Skeletal muscle cell (primary cell): ENCODE measurements at regions not wholly inside any gene's neighbourhood (a gene's known extent, or its start where the extent isn't known, plus 50 kb on each side); places are given as distances from the start of the nearest gene placed in this dataset.

Experiments
- DNase-seq: peaks from one replicate; pipeline ENCODE4 v3.0.0-alpha.2; 2010; ENCODE audit warnings: low read depth
- H3K4me3 ChIP-seq: 2 replicates; pipeline ENCODE4 v1.5.1; 2011; ENCODE audit warnings: low read depth, mild to moderate bottlenecking, control low read depth, low read length, moderate library complexity

DNA sequence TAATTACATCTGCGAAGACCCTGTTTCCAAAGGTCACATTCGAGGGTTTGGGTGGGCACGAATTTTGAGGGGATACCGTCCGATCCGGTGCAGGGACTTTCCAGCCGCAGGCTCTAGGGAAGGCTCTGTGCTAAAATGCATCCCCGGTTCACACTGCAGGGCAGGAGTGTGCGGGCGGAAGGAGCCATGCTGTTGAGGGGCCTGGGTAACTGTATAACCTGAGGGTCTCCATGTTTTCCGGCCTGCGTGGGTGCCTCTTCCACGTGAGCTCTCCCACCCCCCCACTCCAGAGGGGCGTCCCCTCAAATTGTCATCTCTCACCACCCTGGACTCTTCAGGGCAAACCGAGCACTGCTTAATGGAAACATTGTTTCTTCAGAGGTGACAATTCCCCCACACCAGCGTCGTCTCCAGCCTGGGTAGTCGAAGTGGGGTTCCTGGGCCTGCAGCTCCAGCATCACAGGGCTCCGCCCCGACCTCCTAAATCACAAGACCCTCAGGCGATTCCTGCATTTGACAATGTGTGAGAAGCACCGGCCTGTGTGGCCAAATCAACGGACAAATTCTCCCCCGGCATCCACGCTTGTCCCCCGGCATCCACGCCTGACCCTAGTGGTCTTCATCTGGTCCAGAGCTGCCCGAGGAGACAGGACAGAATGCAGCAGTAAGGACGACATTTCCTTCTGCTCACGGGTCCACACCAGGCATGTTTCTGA, 51.2 kb downstream of the FOXL3 start:
- DNase-seq = no peak
- no peak overlapping the region for H3K4me3 ChIP-seq

DNA sequence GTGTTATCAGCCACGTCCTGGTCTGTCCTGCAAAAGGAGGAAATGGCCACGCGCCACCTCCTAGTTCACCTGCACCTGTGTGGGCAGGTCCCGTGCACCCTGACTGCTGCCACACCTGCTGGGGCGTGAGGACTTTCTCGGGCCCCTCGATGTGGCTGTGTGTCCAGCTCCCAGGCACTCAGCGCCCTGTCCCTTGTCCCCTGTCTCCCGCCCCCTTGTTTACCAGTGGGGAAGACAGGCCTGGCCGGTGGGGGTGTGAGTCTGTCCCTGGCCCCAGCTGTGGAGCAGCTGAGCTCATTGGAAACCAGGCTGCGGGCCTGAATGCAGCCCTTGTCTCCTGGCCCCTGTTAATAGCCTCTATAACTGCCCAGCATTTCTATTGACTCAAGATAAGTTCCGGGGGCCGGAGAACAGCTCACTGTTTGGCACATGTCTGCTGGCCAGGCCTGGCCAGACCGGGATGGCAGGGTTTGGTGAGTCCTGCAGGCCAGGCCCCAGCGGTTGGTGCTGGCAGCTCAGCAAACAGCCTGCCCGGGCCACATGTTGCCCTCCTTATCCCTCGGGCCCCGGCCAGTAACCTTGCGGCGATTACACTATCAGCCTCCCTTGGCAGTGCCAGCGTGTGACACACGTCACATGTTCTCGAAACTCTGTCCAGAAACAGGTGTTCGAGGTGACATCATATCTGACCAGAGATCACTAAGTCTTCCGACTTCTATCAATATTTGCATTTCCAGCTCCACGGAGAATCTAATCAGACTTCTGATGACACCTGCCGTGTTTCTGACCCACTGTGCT, 52.1 kb downstream of the FOXL3 start:
- no peak for DNase-seq
- no peak overlapping the region for H3K4me3 ChIP-seq

DNA sequence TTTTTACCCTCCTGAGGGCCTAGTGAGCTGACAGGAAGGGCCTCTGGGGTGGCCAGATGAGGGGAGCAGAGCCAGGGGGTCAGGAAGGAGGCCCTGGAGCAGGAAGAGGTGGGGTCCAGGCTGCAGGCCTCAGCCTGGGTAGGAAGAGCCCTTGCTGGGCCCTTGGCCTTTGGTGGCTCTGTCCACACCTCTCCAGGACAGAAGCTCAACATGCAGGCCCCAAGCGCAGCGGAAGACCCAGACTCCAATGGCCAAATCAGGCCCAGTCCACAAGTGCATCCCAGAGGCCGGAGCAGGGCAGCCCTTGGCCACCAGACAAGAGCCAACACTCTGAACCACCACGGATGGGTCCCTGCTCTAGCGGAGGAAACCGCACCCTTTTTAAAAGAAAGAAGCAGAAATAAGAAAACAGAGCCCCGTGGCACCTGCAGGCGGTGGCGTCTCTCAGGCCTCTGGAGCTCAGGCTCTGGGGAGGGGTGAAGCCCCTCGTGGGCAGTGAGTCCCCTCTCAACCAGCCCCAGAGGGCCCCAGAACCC, 52.8 kb downstream of the FOXL3 start:
- H3K4me3 ChIP-seq = no peak overlapping the region
- no peak for DNase-seq

DNA sequence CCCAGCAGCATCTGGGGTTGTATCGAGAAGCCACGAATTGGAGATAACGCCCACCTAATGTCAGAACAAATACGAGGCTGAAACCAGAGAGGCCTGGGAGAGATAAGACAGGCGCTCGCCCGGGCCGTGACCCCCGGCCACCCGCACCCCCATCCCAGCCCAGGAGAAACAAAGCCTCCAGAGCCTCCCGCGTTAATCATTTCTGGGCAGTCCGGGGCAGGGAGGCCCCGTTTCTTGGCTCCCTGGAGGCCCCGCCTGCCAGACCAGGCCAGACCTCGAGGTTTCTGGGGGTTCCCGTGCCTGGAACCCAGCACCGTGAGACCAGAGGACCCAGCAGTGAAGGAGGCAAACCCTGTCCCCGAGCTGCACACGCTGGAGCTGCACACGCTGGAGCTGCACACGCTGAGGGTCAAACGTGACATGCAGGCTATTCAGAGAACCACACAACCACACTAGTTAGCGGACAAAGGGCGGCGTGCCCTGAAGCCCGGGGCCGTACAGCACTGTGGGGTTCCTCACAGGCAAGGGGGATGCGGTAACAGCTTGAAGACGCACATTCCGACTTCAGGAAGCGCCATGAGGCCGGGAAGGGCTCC, 53.4 kb downstream of the FOXL3 start:
- no peak overlapping the region for H3K4me3 ChIP-seq
- DNase-seq = no peak

DNA sequence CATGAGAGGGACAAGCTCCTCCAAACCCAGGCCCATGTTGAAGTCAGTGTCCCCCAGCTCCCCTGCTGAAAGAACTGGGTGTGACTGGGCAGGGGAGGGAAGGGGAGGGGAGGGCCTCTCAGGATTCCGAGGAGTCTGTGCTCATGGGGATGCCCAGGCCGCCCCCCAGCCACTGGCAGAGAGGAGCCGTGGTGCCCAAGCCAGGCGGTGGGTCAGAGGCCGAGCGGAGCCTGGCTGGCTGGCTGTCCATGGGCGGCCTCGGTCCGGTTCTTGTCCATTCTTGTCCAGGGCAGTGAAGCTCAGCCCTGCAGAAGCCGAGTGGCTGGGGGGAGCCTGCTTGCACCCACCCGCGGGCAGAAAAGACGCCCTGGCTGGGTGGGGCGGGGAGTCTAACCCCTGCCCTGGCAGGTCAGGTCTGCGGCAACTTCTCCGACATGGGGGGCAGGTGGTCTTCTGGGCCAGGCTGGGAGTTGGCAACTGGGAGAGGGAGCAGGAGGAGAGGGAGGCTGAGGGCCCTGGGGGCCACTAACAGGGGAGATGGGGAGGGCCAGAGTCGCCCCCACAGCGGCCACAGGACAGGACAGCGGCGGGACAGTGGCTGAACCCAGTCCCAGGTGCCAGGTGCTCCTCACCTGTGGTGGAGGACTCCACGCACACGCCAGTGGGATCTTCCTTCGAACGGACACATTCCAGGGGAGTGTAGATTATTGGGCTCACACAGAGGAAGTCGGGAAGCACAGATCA, 54.1 kb downstream of the FOXL3 start:
- no peak overlapping the region for H3K4me3 ChIP-seq
- no peak for DNase-seq

DNA sequence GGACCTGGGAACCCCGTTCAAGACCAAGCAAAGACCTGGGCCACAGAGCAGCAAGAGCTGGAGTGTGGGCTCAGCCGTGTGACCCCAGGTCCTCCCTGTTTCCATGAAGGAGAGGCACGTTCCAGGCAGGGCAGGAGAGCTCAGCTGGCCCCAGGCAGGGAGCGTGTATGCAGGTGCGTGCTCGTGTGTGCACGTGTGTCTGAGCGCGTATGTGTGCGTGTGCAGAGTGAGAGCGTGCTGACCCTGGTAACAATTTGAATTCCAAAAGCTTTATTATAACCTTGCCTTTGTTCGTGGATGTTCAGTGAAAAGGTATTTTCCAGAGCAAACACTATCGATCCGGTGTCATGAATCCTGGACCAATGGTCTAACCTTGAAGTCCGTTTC, 54.6 kb downstream of the FOXL3 start:
- no peak for DNase-seq

DNA sequence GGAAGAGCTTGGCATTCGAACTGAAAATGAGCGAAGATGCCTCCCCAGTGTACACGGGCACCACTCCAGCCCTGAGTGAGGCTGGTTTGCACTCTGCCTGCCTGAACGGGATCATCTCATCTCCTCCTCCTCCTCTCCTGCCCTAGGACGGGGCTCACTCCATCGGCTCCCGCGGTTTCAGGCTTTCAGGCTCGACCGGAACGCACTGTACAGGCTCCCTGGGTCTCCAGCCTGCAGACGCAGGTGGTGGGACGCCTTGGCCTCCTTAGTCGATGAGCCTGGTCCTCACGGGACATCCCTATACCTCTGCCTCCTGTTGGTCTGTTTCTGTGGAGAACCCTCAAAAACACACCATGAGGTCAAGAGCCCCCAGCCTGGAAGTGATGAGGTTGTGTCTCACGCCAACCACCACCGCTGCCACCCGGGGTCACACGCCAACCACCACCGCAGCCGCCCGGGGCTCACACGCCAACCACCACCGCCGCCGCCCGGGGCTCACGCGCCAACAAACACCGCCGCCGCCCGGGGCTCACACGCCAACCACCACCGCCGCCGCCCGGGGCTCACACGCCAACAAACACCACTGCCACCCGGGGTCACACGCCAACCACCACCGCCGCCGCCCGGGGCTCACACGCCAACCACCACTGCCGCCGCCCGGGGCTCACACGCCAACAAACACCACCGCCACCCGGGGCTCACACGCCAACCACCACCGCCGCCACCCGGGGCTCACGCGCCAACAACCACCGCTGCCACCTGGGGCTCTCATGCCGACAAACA, 56.3 kb downstream of the FOXL3 start:
- H3K4me3 ChIP-seq = no peak overlapping the region
- DNase-seq = no peak

More for the DNA sequence above, 54.6 kb downstream of the FOXL3 start:
- H3K4me3 ChIP-seq = no peak overlapping the region

DNA sequence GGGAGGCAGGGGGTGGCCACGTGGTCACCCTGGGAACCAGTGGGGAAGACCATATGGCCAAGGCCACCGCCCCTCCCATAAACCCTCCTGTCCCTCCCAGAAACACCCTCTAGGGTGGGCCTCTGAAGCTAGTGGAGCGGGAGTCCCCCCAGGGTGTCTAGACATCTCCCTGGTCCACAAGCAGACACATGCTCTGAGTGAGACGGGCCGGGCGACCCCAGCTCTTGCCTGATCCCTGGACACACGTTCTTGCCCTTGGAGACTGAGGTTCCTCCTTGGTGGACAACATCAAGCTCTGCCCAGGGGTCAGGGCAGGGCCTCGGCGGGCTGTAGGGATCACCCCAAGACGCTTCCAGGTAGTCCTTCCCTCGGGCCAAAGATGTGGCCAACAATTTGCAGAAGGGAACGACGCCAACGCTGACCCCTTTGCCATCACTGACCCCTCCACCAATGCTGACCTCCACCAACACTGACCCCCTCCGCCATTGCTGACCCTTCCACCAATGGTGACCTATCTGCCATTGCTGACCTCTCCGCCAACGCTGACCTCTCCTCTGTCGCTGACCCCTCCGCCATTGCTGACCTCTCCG, 57.1 kb downstream of the FOXL3 start:
- no peak overlapping the region for H3K4me3 ChIP-seq

DNA sequence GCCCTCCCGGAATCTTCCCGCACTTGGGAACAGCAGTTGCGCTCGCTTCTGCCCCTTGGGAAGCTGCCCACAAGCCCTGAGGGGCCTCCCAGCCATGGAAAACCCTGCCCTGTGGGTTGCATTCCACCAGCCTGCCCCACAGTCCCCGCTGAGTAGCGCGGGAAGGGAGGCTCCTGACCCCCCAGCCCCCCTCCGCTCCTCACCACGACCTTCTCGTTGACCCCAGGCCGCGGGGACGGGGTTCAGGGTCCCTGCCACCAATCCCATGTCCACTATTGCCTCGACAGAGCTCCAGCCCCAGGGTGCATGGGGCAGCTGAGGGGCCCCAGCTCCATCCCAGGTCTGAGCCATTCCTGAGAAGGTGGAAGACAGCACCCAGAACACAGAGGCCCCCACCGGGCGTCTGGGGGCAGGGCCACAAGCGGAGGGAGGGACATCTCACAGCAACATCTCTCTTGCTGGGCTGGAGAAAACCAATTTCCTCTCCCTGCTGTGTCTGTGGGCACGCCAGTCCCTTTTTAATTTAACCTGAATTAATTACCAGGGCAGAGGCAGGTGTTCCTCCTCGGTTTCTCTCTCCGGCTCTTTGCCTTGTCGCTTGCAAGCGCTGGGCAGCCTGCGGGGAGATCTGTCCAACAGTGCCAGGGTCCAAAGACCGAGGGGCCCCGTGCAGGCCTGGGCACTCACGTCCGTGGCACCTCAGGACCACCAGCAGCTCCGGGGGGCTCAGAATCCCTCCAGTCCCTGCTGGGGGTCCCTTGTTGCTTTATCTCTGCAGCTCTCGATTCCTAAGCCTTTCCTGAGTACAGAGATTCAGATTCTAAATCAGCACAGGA, 57.9 kb downstream of the FOXL3 start:
- no peak for DNase-seq
- H3K4me3 ChIP-seq = no peak overlapping the region

More for the DNA sequence above, 57.1 kb downstream of the FOXL3 start:
- DNase-seq = no peak

DNA sequence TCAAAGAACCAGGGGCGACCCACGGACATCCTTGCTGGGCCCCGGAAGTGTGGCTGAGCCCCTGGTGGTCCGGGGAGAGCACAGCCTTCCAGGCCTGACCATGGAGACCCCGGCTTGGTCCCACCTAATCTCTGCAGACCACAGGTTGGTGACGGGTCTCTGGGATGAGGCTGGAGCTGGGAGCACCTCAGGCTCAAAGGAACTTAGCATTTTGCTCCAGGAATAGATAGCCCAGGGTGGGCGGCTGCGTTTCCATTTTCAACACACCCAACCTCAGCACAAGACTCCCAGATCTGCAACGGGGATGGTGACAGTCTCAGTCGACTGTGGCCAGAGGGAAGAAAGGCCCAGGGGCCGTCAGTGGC, 58.5 kb downstream of the FOXL3 start:
- H3K4me3 ChIP-seq = no peak overlapping the region
- no peak for DNase-seq

DNA sequence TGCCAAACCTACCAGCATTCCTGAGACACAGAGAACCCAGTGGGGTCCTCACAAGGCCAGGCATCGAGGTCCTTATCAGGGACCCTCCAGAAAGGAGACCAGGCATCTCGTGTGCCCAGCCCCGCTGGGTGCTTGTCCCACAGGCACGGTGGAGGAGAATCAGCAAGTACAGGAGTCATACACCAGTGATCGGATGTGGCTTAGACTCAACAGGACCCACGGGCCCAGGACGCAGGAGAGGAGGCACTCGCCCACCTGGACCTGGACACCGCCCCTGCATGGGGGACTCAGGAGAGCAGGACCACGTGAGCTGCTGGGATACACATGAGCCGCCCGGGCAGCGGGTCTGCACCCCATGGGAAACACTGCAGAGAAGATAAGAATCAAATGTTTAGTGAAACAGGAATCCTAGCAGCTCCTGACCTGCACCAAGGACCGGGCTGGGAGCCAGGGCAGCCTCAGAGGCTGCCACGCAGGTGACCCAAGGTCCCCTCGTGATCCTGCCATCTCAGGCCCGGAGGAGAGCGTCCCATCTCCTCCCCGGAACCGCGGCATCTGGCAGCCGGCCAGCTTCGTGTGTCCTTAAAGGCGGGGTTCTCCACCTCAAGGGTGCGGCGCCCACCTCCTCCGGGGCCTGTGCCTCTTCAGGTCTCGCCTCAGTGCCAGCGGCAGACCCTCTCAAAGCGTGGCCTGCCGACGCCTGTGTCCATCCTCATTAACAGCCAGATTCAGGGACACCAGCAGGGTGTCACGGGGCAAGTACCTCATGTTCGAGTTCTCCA, 59.2 kb downstream of the FOXL3 start:
- no peak for DNase-seq
- no peak overlapping the region for H3K4me3 ChIP-seq

DNA sequence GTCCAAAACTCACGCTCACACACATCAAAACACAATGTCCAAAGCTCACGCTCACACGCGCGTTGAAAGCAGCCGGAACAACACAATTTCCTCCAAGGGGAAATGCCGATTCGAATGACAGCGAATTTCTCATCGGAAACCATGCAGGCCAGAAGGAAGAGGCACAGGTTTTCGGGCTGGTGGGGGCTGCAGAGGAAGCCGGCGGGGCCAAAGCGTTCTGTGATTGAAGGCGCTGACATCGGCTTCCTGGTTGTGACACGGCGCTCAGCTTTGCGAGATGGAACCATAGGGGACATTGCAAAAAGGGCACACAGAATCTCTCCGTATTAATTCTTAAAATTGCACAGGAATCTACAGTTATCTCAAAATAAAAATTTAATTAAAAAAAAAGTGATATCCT, 61.3 kb downstream of the FOXL3 start:
- no peak overlapping the region for H3K4me3 ChIP-seq
- DNase-seq = no peak

DNA sequence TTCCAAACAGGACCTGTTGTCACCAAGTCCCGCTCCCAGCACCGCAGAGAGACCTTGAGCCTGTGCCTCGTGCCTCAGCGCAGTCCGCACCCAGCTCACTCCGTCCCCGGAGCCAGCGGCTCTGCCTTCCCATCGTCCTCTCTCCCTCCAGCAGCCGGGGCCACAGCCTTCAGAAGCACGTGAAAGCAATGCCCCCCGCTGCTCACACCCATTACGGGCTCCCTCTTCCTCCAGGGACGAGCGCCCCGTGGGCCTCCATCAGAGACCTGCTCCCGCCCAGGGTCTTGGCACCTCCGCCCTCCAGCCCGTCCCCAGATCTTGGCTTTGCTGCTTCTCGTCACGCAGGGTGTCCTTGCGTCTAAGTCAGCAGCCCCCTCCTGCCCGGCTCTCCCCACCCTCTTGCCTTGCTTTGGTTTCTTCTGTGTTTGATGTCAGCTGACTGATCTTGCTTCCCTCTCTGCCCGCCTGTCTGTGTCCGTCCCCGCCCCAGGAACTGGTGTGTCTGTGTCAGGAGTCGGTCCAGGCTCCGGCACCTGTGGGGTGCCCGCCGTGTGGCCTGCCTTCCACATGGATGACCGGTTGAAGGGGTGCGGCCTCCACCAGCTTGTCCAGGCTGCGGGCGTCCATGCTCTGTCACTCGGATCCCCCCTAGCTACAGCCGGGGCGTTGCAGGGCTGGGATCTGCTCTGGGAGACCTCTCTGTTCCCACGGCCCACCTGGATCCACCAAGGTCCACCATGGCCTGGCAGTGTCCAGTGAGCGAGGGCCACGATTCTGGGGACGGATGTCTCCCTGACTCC, 61.9 kb downstream of the FOXL3 start:
- no peak overlapping the region for H3K4me3 ChIP-seq
- no peak for DNase-seq

DNA sequence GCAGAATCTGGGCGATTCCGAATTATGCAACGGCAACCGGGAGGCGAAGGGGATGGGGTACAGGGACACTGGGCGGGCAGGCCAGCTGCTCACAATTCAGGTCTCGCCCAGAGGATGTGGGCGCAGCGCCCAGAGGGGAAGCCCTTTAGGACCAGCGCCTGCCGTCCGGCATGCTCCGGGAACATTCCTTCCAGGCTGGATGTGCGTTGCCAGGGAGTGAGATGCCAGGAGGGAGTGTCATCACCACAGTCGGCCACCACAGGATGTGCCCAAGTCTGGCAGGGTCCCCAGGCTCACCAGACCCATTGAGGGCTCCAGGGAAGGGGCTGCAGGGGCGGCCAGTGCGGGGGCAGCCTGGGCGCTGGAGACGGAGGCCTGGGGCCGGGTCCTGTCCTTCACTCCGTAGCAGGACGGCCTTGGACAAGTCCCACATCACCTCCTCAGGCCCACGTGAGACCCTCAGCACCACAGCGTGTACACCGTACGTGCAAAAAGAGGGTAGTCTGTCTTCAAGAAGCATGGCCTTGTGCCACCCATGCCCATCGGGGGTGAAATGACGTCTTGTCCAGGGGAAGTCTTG, 63.9 kb downstream of the FOXL3 start:
- H3K4me3 ChIP-seq = no peak overlapping the region
- DNase-seq = peak; percentile 5

DNA sequence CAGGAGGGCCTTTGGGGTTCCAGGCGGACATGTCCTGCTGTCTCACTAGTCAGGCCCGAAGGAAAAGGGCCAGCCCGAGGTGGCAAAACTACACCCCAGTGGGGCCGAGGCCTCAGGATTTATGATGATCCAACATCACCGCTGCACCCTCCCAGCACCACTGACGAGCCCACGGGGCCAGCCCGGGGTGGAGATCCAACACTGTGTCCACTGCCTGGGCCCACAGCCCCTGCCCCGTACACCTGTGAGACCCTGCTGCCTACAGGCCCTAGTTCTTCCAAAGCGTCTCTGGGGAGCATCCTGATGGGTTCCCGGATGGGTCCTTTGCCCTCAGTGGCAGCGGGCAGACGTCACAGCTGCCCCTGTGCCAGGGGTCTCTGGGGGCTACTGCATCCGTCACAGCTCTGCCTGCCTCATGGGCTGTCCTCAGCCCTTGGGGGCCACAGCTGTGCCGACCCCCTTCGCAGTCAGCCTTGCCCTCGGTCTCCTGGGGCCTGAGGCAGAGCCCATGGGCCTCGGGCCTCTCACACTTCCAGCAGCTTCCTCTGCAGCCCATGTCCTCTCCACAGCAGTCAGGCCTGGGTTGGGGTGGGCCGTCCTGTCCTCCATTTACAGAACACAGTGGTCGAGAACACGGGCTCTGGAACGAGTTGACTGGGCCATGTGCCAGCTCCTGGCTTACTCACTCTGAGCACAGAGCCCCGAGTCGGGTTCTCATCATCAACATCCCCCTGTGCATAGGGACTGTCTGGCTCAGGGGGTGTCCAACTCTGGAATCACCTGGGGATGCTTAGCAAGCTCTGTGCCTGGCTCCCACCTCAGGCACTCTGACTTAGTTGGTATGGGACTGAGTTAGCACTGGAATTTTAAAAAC, 64.9 kb downstream of the FOXL3 start:
- no peak overlapping the region for H3K4me3 ChIP-seq
- DNase-seq = no peak
